NB4 (cell line): ENCODE measurements at regions not wholly inside any gene's neighbourhood (a gene's known extent, or its start where the extent isn't known, plus 50 kb on each side); places are given as distances from the start of the nearest gene placed in this dataset.

ENCODE experiments used
- CTCF ChIP-seq: IDR thresholded peaks from one replicate; pipeline ENCODE4 v1.5.1; 2012; ENCODE audit warnings: low read depth, low read length
- MYC ChIP-seq: IDR thresholded peaks from 2 replicates; pipeline ENCODE4 v1.6.1; 2011; ENCODE audit warnings: low read depth, low read length
- POLR2A ChIP-seq: IDR thresholded peaks from 2 replicates; pipeline ENCODE4 v1.6.1; 2011; ENCODE audit warnings: mild to moderate bottlenecking; ENCODE audit not compliant: insufficient read length; ENCODE audit errors: extremely low read depth
- TF ChIP-seq, protein P1 (sequence below): IDR thresholded peaks from 2 replicates; pipeline ENCODE4 v1.6.1; 2011; ENCODE audit warnings: low read depth, low read length

GRCh38 chrX:69285881-69286564, 120.8 kb upstream of the PJA1 start:
- TF ChIP-seq CTCF (peak; percentile 65), POLR2A (no peak), MYC (no peak)
- TF ChIP-seq, protein P1, sequence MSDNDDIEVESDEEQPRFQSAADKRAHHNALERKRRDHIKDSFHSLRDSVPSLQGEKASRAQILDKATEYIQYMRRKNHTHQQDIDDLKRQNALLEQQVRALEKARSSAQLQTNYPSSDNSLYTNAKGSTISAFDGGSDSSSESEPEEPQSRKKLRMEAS, result no peak
